ENCODE measurements at regions not wholly inside any gene's neighbourhood (a gene's known extent, or its start where the extent isn't known, plus 50 kb on each side); places are given as distances from the start of the nearest gene placed in this dataset.

DNA sequence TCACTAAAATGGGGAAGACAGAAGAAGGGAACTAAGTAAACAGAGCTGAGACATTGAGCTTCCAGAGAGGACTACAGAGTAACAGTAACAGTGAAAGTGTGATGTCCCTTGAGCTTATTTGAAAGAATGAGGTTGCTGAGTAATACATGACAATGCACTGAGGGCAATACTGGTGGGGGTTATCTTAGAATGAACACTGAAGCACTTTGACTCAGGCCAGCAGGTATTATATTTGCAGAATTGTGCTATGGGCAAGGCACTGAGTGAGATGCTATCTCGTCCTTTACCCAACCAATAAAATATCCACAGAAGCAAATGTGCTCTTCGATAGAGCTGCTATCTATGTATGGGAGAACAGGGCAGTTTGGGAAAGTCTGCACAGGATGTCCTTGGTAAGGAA is 133.2 kb downstream of the DISP1 start:
- Histone ChIP-seq H4K20me1 (ENCODE audit: insufficient read depth, low read length) (no peaks in the 10 kb centered on the region), H2AFZ (ENCODE audit: low read depth, low read length) (no peak overlapping the region), H3K36me3 (ENCODE audit: insufficient read depth, low read length) (peaks cover 1% of the 10 kb centered on the region; the same call in 1 of the 2 replicates), H3K79me2 (ENCODE audit: insufficient read depth, low read length) (no peaks in the 10 kb centered on the region), H3K4me1 (ENCODE audit: insufficient read depth, low read length) (no peaks in the 10 kb centered on the region), H3K9ac (ENCODE audit: low read depth, low read length) (no peak overlapping the region), H3K4me2 (ENCODE audit: insufficient read depth, low read length) (no peak overlapping the region), H3K27me3 (ENCODE audit: insufficient read depth, low read length, poor library complexity) (no peaks in the 10 kb centered on the region), H3K27ac (ENCODE audit: low read length) (no peak overlapping the region), H3K9me3 (ENCODE audit: insufficient read depth, low read length, severe bottlenecking) (no peaks in the 10 kb centered on the region), H3K4me3 (ENCODE audit: low read depth in 1 of 2, low read length in 2 of 2) (no peak overlapping the region)
- ATAC-seq (ENCODE audit: insufficient read depth, low read depth) (no peak), DNase-seq (no peak)
- TF ChIP-seq EZH2 (IDR thresholded peaks at IDR 0.05; ENCODE audit: borderline replicate concordance, low read depth, low read length, severe bottlenecking) = no peak
- TF ChIP-seq, protein P1, sequence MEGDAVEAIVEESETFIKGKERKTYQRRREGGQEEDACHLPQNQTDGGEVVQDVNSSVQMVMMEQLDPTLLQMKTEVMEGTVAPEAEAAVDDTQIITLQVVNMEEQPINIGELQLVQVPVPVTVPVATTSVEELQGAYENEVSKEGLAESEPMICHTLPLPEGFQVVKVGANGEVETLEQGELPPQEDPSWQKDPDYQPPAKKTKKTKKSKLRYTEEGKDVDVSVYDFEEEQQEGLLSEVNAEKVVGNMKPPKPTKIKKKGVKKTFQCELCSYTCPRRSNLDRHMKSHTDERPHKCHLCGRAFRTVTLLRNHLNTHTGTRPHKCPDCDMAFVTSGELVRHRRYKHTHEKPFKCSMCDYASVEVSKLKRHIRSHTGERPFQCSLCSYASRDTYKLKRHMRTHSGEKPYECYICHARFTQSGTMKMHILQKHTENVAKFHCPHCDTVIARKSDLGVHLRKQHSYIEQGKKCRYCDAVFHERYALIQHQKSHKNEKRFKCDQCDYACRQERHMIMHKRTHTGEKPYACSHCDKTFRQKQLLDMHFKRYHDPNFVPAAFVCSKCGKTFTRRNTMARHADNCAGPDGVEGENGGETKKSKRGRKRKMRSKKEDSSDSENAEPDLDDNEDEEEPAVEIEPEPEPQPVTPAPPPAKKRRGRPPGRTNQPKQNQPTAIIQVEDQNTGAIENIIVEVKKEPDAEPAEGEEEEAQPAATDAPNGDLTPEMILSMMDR (IDR thresholded peaks at IDR 0.05; ENCODE audit: borderline replicate concordance, extremely low read depth, low read length, poor library complexity, severe bottlenecking) = no peak

DNA sequence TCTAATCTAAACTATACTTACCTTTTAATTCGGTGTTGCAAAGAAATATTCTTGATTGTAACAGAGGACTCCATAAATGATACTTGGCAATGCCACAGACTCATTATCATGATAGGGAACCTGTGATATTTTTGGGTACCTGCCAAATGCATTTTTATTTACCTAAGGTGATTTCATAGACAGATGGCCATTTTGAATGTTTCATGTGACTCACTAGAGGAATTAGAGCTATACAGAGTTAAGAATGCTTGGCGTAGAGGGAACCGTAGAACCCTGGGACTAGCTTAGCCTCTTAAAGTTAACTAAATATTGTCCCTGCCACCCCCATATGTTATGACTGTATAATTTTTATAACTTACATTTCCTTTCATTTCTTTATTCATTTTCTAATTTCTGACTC is 136.1 kb downstream of the DISP1 start:
- H3K27ac ChIP-seq (ENCODE audit: low read length) = no peak overlapping the region
- no peaks in the 10 kb centered on the region for H4K20me1 ChIP-seq (ENCODE audit: insufficient read depth, low read length)
- H2AFZ ChIP-seq (ENCODE audit: low read depth, low read length) = no peak overlapping the region
- H3K9me3 ChIP-seq (ENCODE audit: insufficient read depth, low read length, severe bottlenecking) = no peaks in the 10 kb centered on the region
- TF ChIP-seq EZH2 (IDR thresholded peaks at IDR 0.05; ENCODE audit: borderline replicate concordance, low read depth, low read length, severe bottlenecking) = no peak
- TF ChIP-seq, protein P1 (IDR thresholded peaks at IDR 0.05; ENCODE audit: borderline replicate concordance, extremely low read depth, low read length, poor library complexity, severe bottlenecking) = no peak
- no peaks in the 10 kb centered on the region for H3K4me1 ChIP-seq (ENCODE audit: insufficient read depth, low read length)
- DNase-seq (no peak), ATAC-seq (ENCODE audit: insufficient read depth, low read depth) (no peak)
- no peaks in the 10 kb centered on the region for H3K36me3 ChIP-seq (ENCODE audit: insufficient read depth, low read length)
- H3K79me2 ChIP-seq (ENCODE audit: insufficient read depth, low read length) = no peaks in the 10 kb centered on the region
- no peaks in the 10 kb centered on the region for H3K27me3 ChIP-seq (ENCODE audit: insufficient read depth, low read length, poor library complexity)
- H3K4me3 ChIP-seq (ENCODE audit: low read depth in 1 of 2, low read length in 2 of 2) = no peak overlapping the region
- no peak overlapping the region for H3K9ac ChIP-seq (ENCODE audit: low read depth, low read length)
- H3K4me2 ChIP-seq (ENCODE audit: insufficient read depth, low read length) = no peak overlapping the region

DNA sequence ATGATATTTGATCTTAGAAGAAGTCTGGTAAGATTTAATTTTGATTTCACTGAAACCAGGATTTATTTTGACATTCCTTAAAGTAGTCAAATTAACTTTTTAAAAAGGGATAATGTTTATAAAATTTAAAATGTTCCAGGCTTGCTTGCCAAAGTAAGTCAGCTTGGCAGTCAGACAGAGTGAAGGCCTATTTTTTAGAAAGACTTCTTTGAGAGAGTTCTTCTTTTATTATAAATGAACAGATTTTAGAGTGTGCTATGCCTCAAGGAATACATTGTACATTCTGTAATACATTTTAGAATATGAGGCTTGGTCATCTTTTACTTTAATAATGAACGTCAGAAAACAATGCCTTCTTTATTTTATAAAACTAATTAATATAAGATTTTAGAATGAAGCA is 138.7 kb downstream of the DISP1 start:
- Histone ChIP-seq H3K9me3 (ENCODE audit: insufficient read depth, low read length, severe bottlenecking) (no peaks in the 10 kb centered on the region), H3K4me2 (ENCODE audit: insufficient read depth, low read length) (no peak overlapping the region), H3K9ac (ENCODE audit: low read depth, low read length) (no peak overlapping the region), H3K4me3 (ENCODE audit: low read depth in 1 of 2, low read length in 2 of 2) (no peak overlapping the region), H2AFZ (ENCODE audit: low read depth, low read length) (no peak overlapping the region), H3K79me2 (ENCODE audit: insufficient read depth, low read length) (no peaks in the 10 kb centered on the region), H3K27me3 (ENCODE audit: insufficient read depth, low read length, poor library complexity) (no peaks in the 10 kb centered on the region), H3K27ac (ENCODE audit: low read length) (no peak overlapping the region), H3K36me3 (ENCODE audit: insufficient read depth, low read length) (no peaks in the 10 kb centered on the region), H4K20me1 (ENCODE audit: insufficient read depth, low read length) (no peaks in the 10 kb centered on the region), H3K4me1 (ENCODE audit: insufficient read depth, low read length) (no peaks in the 10 kb centered on the region)
- no peak for DNase-seq
- ATAC-seq (ENCODE audit: insufficient read depth, low read depth) = no peak
- no peak for TF ChIP-seq EZH2 (IDR thresholded peaks at IDR 0.05; ENCODE audit: borderline replicate concordance, low read depth, low read length, severe bottlenecking)
- TF ChIP-seq, protein P1 (IDR thresholded peaks at IDR 0.05; ENCODE audit: borderline replicate concordance, extremely low read depth, low read length, poor library complexity, severe bottlenecking) = no peak

DNA sequence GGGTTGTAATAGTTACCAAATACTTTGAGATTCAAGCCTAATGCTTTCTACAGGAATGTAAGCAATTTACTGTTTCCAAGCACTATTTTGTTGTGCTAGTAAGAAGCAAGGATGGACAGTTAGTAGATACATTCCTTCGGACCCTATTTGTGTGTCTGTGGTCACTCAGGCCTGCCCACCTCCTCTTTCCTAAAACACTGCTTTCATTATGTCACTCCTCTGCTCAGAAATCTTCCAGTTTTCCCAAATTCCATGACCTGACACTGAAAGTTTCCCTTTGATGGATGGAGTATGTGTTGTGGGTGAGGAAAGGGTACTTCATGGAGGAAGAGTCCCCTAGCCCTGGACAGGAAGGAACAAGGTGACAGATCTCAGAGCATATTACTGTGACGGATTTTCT is 141.1 kb downstream of the DISP1 start:
- Histone ChIP-seq H3K79me2 (ENCODE audit: insufficient read depth, low read length) (no peaks in the 10 kb centered on the region), H3K9me3 (ENCODE audit: insufficient read depth, low read length, severe bottlenecking) (no peaks in the 10 kb centered on the region), H2AFZ (ENCODE audit: low read depth, low read length) (no peak overlapping the region), H3K36me3 (ENCODE audit: insufficient read depth, low read length) (no peaks in the 10 kb centered on the region), H3K27ac (ENCODE audit: low read length) (no peak overlapping the region), H3K4me2 (ENCODE audit: insufficient read depth, low read length) (no peak overlapping the region), H3K27me3 (ENCODE audit: insufficient read depth, low read length, poor library complexity) (no peaks in the 10 kb centered on the region), H3K4me1 (ENCODE audit: insufficient read depth, low read length) (no peaks in the 10 kb centered on the region), H4K20me1 (ENCODE audit: insufficient read depth, low read length) (no peaks in the 10 kb centered on the region), H3K9ac (ENCODE audit: low read depth, low read length) (no peak overlapping the region), H3K4me3 (ENCODE audit: low read depth in 1 of 2, low read length in 2 of 2) (no peak overlapping the region)
- TF ChIP-seq EZH2 (IDR thresholded peaks at IDR 0.05; ENCODE audit: borderline replicate concordance, low read depth, low read length, severe bottlenecking) = no peak
- TF ChIP-seq, protein P1 (IDR thresholded peaks at IDR 0.05; ENCODE audit: borderline replicate concordance, extremely low read depth, low read length, poor library complexity, severe bottlenecking) = no peak
- ATAC-seq (ENCODE audit: insufficient read depth, low read depth) (no peak), DNase-seq (no peak)

Data from DND-41 (cell line).